ENCODE measurements at regions not wholly inside any gene's neighbourhood (a gene's known extent, or its start where the extent isn't known, plus 50 kb on each side); places are given as distances from the start of the nearest gene placed in this dataset.
A peak's percentile ranks its signal among the peaks of the same experiment; 100 is the strongest.

DNA sequence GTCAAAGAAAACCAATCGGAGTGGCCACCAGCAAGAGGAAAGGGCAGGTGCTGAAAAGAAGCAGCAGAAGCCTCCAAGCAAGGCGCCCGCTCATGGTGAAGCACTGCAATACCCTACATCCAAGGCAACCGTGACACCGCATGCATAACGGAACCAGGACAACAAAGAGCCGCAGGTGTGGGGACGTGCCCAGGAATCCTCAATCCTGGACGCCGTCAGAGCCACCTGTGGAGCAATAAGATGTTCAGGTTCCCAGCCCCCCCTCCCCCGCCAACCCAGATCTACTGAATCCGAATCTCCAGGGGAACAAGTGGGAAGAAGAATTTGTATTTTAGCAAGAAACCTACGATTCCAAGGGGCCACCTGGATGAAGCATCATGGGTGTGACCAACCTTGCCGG is 70.8 kb downstream of the SHANK2 start:
- H3K9me3 ChIP-seq = peaks cover 9% of the 10 kb centered on the region
- H3K4me1 ChIP-seq (ENCODE audit: low read depth) = peaks cover 3% of the 10 kb centered on the region
- no peak overlapping the region for H3K4me3 ChIP-seq
- no peaks in the 10 kb centered on the region for H3K36me3 ChIP-seq (ENCODE audit: low read depth)
- ATAC-seq (no peak), DNase-seq (no peak)
- TF ChIP-seq, protein P1, sequence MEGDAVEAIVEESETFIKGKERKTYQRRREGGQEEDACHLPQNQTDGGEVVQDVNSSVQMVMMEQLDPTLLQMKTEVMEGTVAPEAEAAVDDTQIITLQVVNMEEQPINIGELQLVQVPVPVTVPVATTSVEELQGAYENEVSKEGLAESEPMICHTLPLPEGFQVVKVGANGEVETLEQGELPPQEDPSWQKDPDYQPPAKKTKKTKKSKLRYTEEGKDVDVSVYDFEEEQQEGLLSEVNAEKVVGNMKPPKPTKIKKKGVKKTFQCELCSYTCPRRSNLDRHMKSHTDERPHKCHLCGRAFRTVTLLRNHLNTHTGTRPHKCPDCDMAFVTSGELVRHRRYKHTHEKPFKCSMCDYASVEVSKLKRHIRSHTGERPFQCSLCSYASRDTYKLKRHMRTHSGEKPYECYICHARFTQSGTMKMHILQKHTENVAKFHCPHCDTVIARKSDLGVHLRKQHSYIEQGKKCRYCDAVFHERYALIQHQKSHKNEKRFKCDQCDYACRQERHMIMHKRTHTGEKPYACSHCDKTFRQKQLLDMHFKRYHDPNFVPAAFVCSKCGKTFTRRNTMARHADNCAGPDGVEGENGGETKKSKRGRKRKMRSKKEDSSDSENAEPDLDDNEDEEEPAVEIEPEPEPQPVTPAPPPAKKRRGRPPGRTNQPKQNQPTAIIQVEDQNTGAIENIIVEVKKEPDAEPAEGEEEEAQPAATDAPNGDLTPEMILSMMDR (IDR thresholded peaks at IDR 0.05) = no peak
- intact Hi-C loops (cut with DNase I, micrococcal nuclease) = no loop called here

DNA sequence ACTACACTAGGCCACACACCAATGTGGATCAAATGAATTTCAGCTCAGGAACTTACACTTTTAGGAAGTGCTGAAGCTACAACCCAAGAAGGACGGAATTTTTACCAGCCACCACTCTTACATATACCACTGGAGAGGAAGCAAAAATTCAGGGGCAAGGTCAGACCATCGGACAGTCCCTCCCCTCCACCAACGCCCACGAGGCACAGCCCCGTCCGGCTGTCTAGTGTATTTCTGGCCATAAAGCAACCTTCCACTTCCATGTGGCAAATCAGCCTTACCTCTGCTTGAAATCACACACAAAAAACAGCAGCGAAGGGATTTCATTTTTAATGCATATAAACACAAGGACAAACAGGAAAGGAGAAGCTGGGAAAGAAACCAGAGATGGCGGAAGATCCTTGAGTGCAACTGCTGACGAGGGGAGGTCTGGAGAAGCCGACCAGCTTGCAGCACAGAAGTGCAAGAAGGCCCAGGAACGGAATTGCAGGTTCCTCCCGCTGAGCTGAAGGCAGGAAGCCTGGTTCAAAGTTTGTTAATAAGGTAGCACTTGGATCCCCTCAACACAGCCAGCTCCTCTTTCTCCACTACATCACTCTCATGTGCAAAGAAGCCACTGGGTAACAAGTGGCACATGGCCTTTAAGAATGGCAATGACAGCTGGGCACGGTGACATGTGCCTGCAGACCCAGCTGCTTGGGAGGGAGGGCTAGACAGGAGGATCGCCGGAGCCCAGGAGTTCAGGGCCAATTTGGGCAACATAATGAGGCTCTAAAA is 71.5 kb downstream of the SHANK2 start:
- ATAC-seq = no peak
- TF ChIP-seq, protein P1 (IDR thresholded peaks at IDR 0.05) = no peak
- Histone ChIP-seq H3K4me3 (no peak overlapping the region), H3K9me3 (peaks cover 12% of the 10 kb centered on the region), H3K36me3 (ENCODE audit: low read depth) (no peaks in the 10 kb centered on the region), H3K4me1 (ENCODE audit: low read depth) (peaks cover 3% of the 10 kb centered on the region)
- DNase-seq = no peak
- intact Hi-C loops (cut with DNase I, micrococcal nuclease) = no loop called here

DNA sequence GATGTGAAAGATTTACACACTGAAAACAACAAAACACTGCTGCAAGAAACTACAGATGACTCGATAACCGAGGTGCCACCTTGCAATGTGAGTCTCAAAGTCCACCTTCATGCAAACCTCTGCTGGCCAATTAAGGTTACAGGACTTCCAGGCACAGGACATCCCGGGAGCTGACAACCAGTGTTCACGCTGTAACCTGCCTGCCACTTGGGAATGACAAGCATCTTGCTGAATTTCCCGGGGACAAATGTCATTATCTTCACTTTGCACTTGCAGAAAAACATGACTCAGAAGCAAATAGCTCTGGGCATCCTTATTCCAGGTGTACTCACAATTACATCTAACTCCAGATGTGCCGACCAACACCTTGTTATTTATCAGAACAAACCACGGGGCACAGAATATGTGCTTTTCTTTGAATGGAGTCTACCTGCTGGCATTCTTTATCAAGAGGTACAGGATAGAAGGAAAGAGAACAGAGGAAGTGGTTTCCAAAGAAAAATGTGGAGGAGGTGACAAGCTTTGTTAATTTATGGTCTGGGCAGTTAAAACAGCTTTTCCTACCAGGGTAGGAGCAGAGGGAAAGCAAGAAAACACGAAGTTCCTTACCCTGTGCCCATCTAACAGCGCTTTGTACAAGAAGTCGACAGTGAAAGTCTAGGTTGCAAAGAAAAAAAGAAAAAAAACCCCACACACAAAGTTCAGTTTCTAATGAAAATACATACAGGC is 72.3 kb downstream of the SHANK2 start:
- TF ChIP-seq, protein P1 (IDR thresholded peaks at IDR 0.05) = no peak
- ATAC-seq (peak; percentile 90), DNase-seq (peak in 1 of 3 donors; percentile 39)
- Histone ChIP-seq H3K4me3 (no peak overlapping the region), H3K36me3 (ENCODE audit: low read depth) (no peaks in the 10 kb centered on the region), H3K9me3 (peaks cover 12% of the 10 kb centered on the region), H3K4me1 (ENCODE audit: low read depth) (peaks cover 3% of the 10 kb centered on the region)
- intact Hi-C loops (cut with DNase I, micrococcal nuclease) = no loop called here

GRCh38 chr11:71178076-71178475 is 74.3 kb downstream of the SHANK2 start:
- Histone ChIP-seq H3K4me3 (no peak overlapping the region), H3K4me1 (ENCODE audit: low read depth) (peaks cover 3% of the 10 kb centered on the region), H3K9me3 (peaks cover 12% of the 10 kb centered on the region), H3K36me3 (ENCODE audit: low read depth) (no peaks in the 10 kb centered on the region)
- TF ChIP-seq, protein P1 (IDR thresholded peaks at IDR 0.05) = no peak
- DNase-seq (no peak), ATAC-seq (no peak)
- intact Hi-C loops (cut with DNase I, micrococcal nuclease) = no loop called here

GRCh38 chr11:71176812-71177211 is 75.6 kb downstream of the SHANK2 start:
- TF ChIP-seq, protein P1 (IDR thresholded peaks at IDR 0.05) = no peak

More at GRCh38 chr11:71176812-71177211, 75.6 kb downstream of the SHANK2 start:
- intact Hi-C loops (cut with DNase I, micrococcal nuclease) = no loop called here
- H3K4me1 ChIP-seq (ENCODE audit: low read depth) = peaks cover 3% of the 10 kb centered on the region
- no peaks in the 10 kb centered on the region for H3K36me3 ChIP-seq (ENCODE audit: low read depth)
- ATAC-seq = no peak
- no peak overlapping the region for H3K4me3 ChIP-seq
- no peak for DNase-seq
- H3K9me3 ChIP-seq = peaks cover 12% of the 10 kb centered on the region

All from mucosa of descending colon (tissue), 3 donors.